NCI-H510A treated with DMSO at 0.1 percent for 48 hours (cell line): ENCODE measurements at regions not wholly inside any gene's neighbourhood (a gene's known extent, or its start where the extent isn't known, plus 50 kb on each side); places are given as distances from the start of the nearest gene placed in this dataset.

Source experiments
- DNase-seq: peaks from one replicate; lab custom pipeline; 2025; lab: John Stamatoyannopoulos, UW

DNA sequence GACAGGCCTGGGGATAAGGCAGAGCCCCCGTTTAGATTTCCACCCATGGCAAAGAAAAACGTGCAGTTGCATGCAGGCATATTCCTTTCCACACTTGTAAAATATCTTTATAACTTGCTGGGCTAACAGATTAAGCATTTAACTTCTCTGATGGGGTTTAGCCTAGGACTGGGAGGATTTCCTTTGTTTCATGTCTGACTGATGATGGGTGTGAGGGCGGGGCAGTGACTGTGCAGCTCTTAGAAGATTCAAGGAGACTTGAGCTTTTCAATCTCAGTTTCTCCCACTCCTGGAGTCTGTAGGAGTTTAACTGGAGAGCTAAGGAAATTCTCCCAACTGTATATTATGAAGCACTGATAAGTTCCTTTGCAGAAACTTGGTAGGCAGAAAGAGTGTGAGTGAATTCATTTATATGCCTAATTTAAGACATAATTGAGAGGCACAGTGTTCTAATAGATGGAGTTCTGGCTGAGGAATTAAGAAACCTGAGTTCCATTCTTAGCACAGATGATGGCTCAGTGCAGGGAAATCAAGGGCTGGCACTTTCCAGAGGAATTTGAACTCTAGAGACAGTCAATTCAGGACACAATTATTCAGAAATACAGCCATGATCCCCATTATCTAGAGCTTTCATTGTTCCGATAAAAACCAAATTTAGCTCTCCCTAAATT is 214.6 kb upstream of the CNR1 start:
- DNase-seq, result no peak

DNA sequence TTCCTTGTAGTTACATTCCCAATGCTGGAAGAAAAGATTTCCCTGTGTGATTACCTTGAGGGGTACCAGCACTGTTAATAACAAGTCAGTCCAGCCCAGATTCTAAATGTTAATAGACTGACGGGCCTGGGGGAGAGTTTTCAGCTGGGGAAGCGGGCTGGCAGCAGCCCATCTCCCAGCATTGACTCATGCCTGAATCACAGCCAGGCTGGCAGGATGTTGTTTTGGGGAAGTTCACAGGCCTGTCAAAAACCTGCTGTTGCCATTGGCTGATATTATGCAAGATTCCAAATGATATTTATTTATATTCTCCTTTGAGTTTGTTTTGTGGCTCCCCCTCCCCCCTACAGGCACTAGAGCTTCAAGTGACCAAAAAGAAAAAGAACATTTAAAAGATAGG is 213.9 kb upstream of the CNR1 start:
- DNase-seq, result no peak

GRCh38 chr6:88378639-88379038 is 212.5 kb upstream of the CNR1 start:
- no peak for DNase-seq

- no peak for DNase-seq
These were observed 211.9 kb upstream of the CNR1 start for GRCh38 chr6:88377976-88378568.

GRCh38 chr6:88376768-88377387 is 210.7 kb upstream of the CNR1 start:
- no peak for DNase-seq

DNA sequence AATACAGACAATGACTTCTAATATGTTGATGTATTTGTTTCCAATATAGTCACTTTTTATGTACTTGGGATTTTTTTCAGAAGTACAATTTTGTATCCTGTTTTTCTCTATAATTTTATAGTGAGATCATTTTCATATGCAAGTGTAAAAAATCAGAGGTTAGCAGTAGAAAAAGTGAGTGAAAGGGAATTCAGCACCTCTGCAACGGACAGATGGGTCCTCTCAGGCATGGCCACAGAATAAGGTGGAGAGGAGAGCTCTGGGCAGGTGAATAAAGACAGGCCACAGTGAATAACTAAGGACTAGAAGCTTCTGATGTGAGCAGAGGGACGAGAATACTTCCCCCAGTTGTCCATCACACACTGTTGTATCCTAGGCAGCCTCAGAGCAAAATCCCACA is 210.1 kb upstream of the CNR1 start:
- no peak for DNase-seq

DNA sequence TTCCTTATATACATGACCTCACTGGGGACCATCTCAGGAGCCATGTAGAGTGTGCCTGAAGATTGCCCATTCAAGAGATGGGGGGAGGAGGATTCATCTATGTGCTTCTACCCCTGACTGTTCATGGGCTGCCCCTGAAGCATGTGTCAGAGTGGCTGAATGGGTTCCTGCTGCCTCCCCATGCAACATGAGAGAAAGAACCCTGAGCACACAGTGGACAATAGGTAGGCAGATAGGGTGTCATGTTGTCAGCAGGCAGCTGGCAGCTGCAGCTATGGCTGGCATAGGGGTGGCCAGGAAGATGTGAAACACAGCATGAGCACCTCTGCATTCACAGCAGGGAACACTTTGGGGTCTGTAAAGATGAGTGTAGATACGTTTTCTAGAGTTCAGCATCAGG is 208.4 kb upstream of the CNR1 start:
- peak; percentile 17 for DNase-seq

DNA sequence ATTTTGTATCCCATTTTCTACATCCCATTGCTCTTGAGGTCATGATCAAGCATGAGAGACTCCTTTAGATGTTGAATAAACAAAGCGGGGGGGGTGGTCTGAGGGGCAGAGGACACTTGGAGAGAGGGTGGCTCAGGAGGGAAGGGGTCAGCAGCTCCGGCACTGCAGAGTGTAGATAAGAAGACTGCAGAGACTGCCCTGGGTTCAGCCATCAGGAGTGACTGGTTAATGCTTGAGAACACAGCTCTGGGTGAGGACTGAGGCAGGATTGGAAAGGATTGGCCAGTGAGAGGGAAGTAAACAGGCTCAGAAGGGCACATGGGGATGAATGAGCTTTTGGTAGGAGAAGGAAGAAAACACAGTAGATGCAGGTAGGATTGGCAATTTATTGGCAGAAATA is 205.3 kb upstream of the CNR1 start:
- DNase-seq, result no peak

DNA sequence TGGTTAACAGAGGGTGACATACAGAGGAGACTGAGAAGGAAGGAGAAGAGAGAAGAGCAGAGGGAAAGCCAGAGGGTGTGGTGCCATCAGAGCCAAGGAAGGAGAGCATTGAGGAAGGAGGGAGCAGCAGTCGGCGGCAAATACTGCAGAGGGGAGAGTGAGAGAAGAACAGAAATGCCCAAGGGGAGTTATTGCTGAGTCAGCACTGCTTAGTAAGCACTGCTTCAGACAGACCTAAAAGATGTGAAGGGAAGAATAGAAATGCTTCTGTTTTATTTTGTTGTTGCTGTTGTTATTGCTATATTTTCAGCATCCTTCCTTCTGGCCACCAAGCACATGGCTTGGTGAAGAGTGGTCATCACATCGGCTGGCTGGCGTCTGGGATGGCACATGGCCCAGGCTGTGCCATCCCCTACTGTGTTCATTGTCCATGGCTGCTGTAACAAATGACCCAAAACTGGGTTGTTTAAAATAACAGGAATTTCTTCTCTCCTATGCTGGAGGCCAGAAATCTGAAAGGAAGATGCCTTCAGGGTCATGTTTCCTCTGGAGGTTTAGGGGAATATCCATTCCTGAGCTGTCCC is 204.1 kb upstream of the CNR1 start:
- DNase-seq, result no peak

GRCh38 chr6:88369262-88369661 is 203.1 kb upstream of the CNR1 start:
- DNase-seq, result no peak

GRCh38 chr6:88368071-88368787 is 202.1 kb upstream of the CNR1 start:
- no peak for DNase-seq

- no peak for DNase-seq
These were observed 201.1 kb upstream of the CNR1 start for GRCh38 chr6:88367248-88367647.

DNA sequence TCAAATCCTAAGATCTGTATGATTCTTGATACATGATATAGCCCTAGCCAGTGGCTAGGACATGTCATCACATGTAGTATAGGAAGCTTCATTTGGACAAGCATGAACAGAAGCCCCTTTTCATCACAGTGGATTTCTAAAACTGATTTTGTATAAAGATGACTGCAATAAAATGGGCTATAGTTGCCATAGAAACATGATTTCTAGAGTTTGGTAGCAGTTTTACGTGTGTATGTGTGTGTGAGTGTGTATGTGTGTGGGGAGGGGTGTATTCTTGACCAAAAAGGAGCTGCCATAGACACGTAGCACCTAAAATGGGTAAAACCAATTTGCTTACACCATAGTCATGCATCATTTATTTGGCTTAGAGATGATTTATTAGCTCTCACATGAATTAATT is 200.5 kb upstream of the CNR1 start:
- DNase-seq, result no peak

GRCh38 chr6:88365656-88366055 is 199.5 kb upstream of the CNR1 start:
- no peak for DNase-seq

DNA sequence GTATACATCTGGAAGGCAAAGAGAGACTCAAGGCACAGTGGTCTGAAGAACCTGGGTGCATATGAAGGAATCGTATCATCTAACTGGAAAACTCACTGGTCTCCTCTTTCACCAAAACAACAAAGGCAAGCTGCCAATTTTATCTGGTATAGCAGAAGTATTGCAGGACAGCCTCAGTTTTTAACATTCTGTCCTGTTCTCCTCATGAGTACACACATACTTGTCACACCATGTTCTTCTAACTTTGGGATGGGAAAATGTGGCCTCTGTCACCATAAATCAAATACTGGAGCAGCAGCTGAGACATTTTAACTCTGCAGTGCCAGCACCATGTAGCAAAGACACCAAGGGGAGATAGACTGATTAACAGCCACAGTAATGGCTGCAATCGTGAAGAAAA is 199.1 kb upstream of the CNR1 start:
- no peak for DNase-seq

- no peak for DNase-seq
These were observed 195.6 kb upstream of the CNR1 start for GRCh38 chr6:88361754-88362153.

DNA sequence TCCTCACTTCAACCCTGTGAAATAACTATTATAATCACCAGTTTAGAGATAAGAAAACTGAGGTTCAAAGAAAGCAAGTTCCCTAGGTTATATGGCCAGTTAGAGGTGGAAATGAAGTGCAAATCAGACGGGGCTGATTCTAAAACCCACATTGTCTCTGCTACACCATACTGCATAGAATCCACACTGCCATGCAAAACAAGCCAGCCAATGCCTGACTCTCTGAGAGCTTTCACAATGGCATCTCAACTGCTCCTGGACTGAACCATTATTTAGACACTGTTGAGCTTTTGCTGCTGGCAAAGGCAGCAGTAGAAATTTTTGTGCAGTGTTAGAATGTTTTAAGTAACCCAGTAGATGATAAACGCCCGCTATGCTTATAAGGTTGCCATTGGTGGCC is 195.2 kb upstream of the CNR1 start:
- no peak for DNase-seq

DNA sequence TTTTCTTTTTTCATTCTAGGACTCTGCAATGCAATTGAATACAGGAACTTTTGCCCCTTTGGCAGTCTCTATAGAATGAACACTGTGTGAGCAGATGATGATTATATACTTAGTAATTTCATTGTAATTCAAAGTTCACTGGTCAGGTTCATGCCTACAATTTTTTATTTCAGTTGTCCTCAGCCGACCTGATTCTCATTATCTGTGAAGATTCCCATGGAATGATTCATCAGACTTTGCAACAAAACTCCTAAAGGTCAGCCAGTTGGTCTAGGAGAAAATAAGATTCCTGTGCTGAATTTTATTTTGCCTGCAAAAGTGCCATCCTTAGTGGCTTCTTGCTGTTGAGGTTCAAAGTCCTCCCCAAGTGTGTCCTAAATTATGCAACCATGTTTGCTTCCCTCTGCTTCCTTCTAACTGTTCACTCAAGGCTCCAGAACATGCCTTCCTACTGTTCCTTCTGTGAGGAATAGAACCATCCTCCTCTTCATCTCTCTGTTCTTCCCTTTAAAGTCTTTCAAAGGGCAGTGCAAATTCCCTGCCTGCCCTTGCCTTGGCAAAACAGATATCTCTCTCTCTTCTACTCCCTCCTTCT is 194.2 kb upstream of the CNR1 start:
- DNase-seq, result no peak

- DNase-seq, result no peak
These were observed 193.5 kb upstream of the CNR1 start for GRCh38 chr6:88359530-88360202.

GRCh38 chr6:88358846-88359245 is 192.7 kb upstream of the CNR1 start:
- no peak for DNase-seq

- DNase-seq, result no peak
These were observed 183.4 kb upstream of the CNR1 start for GRCh38 chr6:88349511-88349910.

DNA sequence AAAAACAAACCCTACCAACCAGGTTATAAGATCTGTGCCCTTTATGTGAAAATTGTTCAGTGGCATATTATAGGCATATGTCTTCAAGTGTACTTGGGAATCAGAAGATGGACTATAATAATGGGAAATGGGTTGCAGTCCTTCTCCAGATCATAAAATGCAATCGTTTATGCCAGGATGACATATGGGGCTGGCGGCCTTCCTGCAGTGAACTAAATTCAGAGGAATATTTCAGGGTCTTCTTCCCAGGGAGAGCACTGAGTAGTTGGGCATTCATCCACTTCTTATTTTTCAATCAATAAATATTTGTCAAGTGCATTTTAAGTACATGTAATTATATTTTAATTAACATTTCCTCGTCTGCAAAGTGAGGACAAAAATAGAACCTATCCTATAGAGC is 176.2 kb upstream of the CNR1 start:
- no peak for DNase-seq
